OCI-LY1 (cell line): ENCODE measurements at regions not wholly inside any gene's neighbourhood (a gene's known extent, or its start where the extent isn't known, plus 50 kb on each side); places are given as distances from the start of the nearest gene placed in this dataset.
"Not testable (repeated sequence)": the region's sequence is repeated elsewhere in the genome, so short reads cannot be mapped to it uniquely, and the experiment has no call there.

Experiments
- H2AFZ ChIP-seq: fragments of 200-600 bp; sonication (generic), shearing (Covaris generic); 2 replicates; pipeline ENCODE4 v1.6.0; 2014; ENCODE audit warnings: antibody characterized with exemption, mild to moderate bottlenecking, low read length
- H3F3A ChIP-seq: fragments of 200-600 bp; sonication (generic), shearing (Covaris generic); 2 replicates; pipeline ENCODE4 v1.6.0; 2014; ENCODE audit warnings: mild to moderate bottlenecking, antibody characterized with exemption, low read length, moderate library complexity; ENCODE audit not compliant: insufficient read depth
- H3K27ac ChIP-seq: fragments of 200-600 bp; sonication (generic); 2 replicates; pipeline ENCODE4 v1.5.1; 2014; ENCODE audit warnings: low read length, mixed run types, mild to moderate bottlenecking, low read depth; ENCODE audit not compliant: poor library complexity, severe bottlenecking
- H3K27me3 ChIP-seq: fragments of 200-600 bp; sonication (generic); 2 replicates; pipeline ENCODE4 v1.6.0; 2014; ENCODE audit warnings: antibody characterized with exemption, mild to moderate bottlenecking, low read length, moderate library complexity; ENCODE audit not compliant: insufficient read depth
- H3K36me3 ChIP-seq: fragments of 200-600 bp; sonication (generic); 2 replicates; pipeline ENCODE4 v1.6.1; 2014; ENCODE audit warnings: mild to moderate bottlenecking, antibody characterized with exemption, low read length, moderate library complexity, mixed read lengths; ENCODE audit not compliant: insufficient read depth
- H3K4me1 ChIP-seq: fragments of 200-600 bp; sonication (generic); 2 replicates; pipeline ENCODE4 v1.5.1; 2014; ENCODE audit warnings: mild to moderate bottlenecking, low read length, moderate library complexity; ENCODE audit not compliant: insufficient read depth, severe bottlenecking
- H3K4me2 ChIP-seq: fragments of 200-600 bp; sonication (generic), shearing (Covaris generic); 2 replicates; pipeline ENCODE4 v1.6.1; 2014; ENCODE audit warnings: low read length
- H3K4me3 ChIP-seq: fragments of 200-600 bp; sonication (generic); 2 replicates; pipeline ENCODE4 v1.5.1; 2014; ENCODE audit warnings: low read length, low read depth, mild to moderate bottlenecking, mixed read lengths; ENCODE audit not compliant: poor library complexity, severe bottlenecking
- H3K79me2 ChIP-seq: fragments of 200-600 bp; shearing (Covaris generic); 2 replicates; pipeline ENCODE4 v1.6.1; 2016; ENCODE audit warnings: mixed run types, low read length, mixed read lengths; ENCODE audit not compliant: insufficient read depth
- H3K9ac ChIP-seq: fragments of 200-600 bp; sonication (generic), shearing (Covaris generic); 2 replicates; pipeline ENCODE4 v1.6.1; 2014; ENCODE audit warnings: mild to moderate bottlenecking, low read length, mixed read lengths
- H3K9me2 ChIP-seq: fragments of 200-600 bp; sonication (generic), shearing (Covaris generic); 2 replicates; pipeline ENCODE4 v1.6.1; 2014; ENCODE audit warnings: low read depth, mild to moderate bottlenecking, low read length, mixed read lengths
- H3K9me3 ChIP-seq: fragments of 200-600 bp; shearing (Covaris generic); 2 replicates; pipeline ENCODE4 v1.6.1; 2014; ENCODE audit warnings: low read length, mixed read lengths
- H4K20me1 ChIP-seq: fragments of 200-600 bp; sonication (generic), shearing (Covaris generic); 2 replicates; pipeline ENCODE4 v1.6.0; 2016; ENCODE audit warnings: mild to moderate bottlenecking, low read length; ENCODE audit not compliant: insufficient read depth
- CTCF ChIP-seq: fragments of 200-600 bp; sonication (generic), shearing (Covaris generic); IDR thresholded peaks from 2 replicates; pipeline ENCODE4 v1.5.1; 2017; ENCODE audit warnings: mild to moderate bottlenecking, antibody characterized with exemption, low read length, moderate library complexity, mixed read lengths
- EZH2 ChIP-seq: fragments of 200-600 bp; sonication (generic), shearing (Covaris generic); IDR thresholded peaks from 2 replicates; pipeline ENCODE4 v1.8.0; 2017; ENCODE audit warnings: borderline replicate concordance, mixed run types, mild to moderate bottlenecking, antibody characterized with exemption, low read length, moderate library complexity, mixed read lengths

GRCh38 chr2:75432761-75433361 lies 127.9 kb downstream of the EVA1A start:
- no peak overlapping the region for H3K4me3 ChIP-seq
- peak overlapping the region; percentile 73 for H3K27ac ChIP-seq
- no peaks in the 10 kb centered on the region for H3K79me2 ChIP-seq
- H4K20me1 ChIP-seq, result no peaks in the 10 kb centered on the region
- TF ChIP-seq EZH2 (no peak), CTCF (no peak)
- no peaks in the 10 kb centered on the region for H3K9me2 ChIP-seq
- H3K36me3 ChIP-seq, result no peaks in the 10 kb centered on the region
- peaks cover 32% of the 10 kb centered on the region for H3K4me1 ChIP-seq
- H3K9ac ChIP-seq, result no peak overlapping the region
- no peaks in the 10 kb centered on the region for H3K9me3 ChIP-seq
- no peaks in the 10 kb centered on the region for H3K27me3 ChIP-seq
- H3F3A ChIP-seq, result no peaks in the 10 kb centered on the region
- no peak overlapping the region for H2AFZ ChIP-seq
- H3K4me2 ChIP-seq, result no peak overlapping the region

DNA sequence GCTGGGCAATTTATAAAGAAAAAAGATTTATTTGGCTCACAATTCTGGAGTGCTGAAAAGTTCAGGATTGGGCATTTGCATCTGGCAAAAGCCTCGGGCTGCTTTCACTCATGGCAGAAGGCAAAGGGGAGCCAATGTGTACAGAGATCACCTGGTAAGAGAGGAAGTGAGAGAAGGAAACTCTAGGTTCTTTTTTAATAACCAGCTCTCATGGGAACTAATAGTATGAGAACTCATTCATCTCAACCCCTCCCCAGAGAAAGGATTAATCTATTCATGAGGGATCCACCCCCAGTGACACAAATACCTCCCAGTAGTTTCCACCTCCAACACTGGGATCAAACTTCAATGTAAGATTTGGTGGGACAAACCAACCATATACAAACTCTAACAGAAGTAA lies 129.0 kb downstream of the EVA1A start:
- Histone ChIP-seq H3K27ac (peak overlapping the region; percentile 73), H3K36me3 (no peaks in the 10 kb centered on the region)

GRCh38 chr2:75431276-75431675 lies 129.5 kb downstream of the EVA1A start:
- H3K79me2 ChIP-seq, result no peaks in the 10 kb centered on the region
- no peak overlapping the region for H3K4me2 ChIP-seq
- no peaks in the 10 kb centered on the region for H3K9me3 ChIP-seq
- H3K9me2 ChIP-seq, result no peaks in the 10 kb centered on the region
- peak overlapping the region; percentile 73 for H3K27ac ChIP-seq
- H3K9ac ChIP-seq, result no peak overlapping the region
- no peaks in the 10 kb centered on the region for H4K20me1 ChIP-seq
- no peaks in the 10 kb centered on the region for H3F3A ChIP-seq
- no peaks in the 10 kb centered on the region for H3K36me3 ChIP-seq
- TF ChIP-seq CTCF, result no peak
- TF ChIP-seq EZH2, result no peak
- H3K27me3 ChIP-seq, result no peaks in the 10 kb centered on the region
- no peak overlapping the region for H2AFZ ChIP-seq
- no peak overlapping the region for H3K4me3 ChIP-seq
- peaks cover 32% of the 10 kb centered on the region for H3K4me1 ChIP-seq

More for the DNA sequence above, 129.0 kb downstream of the EVA1A start:
- H4K20me1 ChIP-seq, result no peaks in the 10 kb centered on the region
- H2AFZ ChIP-seq, result no peak overlapping the region
- H3K9me3 ChIP-seq, result no peaks in the 10 kb centered on the region
- H3K9me2 ChIP-seq, result no peaks in the 10 kb centered on the region
- H3K4me1 ChIP-seq, result peaks cover 32% of the 10 kb centered on the region
- H3K4me2 ChIP-seq, result no peak overlapping the region; the same call in 1 of the 2 replicates
- H3K9ac ChIP-seq, result no peak overlapping the region
- no peaks in the 10 kb centered on the region for H3F3A ChIP-seq
- no peak overlapping the region for H3K4me3 ChIP-seq
- H3K27me3 ChIP-seq, result no peaks in the 10 kb centered on the region
- no peaks in the 10 kb centered on the region for H3K79me2 ChIP-seq
- TF ChIP-seq EZH2, result no peak
- no peak for TF ChIP-seq CTCF

GRCh38 chr2:75430449-75430848 lies 130.3 kb downstream of the EVA1A start:
- not testable (repeated sequence) for H3K36me3 ChIP-seq, H2AFZ ChIP-seq, H3F3A ChIP-seq, H3K27ac ChIP-seq, H3K9me3 ChIP-seq, H3K9me2 ChIP-seq, H3K9ac ChIP-seq, H3K4me3 ChIP-seq, H4K20me1 ChIP-seq, H3K27me3 ChIP-seq, H3K79me2 ChIP-seq, H3K4me2 ChIP-seq
- peaks cover 32% of the 10 kb centered on the region for H3K4me1 ChIP-seq
